SK-N-SH (cell line): ENCODE measurements at regions not wholly inside any gene's neighbourhood (a gene's known extent, or its start where the extent isn't known, plus 50 kb on each side); places are given as distances from the start of the nearest gene placed in this dataset.

Source experiments
- CTCF ChIA-PET: fragments of 300-600, 350-600 bp; formaldehyde crosslinking; extraction: SDS; loops from one replicate; lab custom pipeline; 2021; lab: Yijun Ruan, JAX
- POLR2A ChIA-PET: fragments of 350-600 bp; sonication (Branson Sonifier 250); formaldehyde crosslinking; extraction: SDS; loops from one replicate; lab custom pipeline; 2020; ENCODE audit warnings: antibody characterized with exemption, inconsistent platforms; lab: Yijun Ruan, JAX
- DNase-seq: peaks from one replicate; pipeline ENCODE4 v3.0.0; 2012
- H2AFZ ChIP-seq: fragments of 200-600 bp; sonication (generic); 2 replicates; pipeline ENCODE4 v1.8.1; 2016; ENCODE audit warnings: antibody characterized with exemption, mild to moderate bottlenecking, low read depth
- H3F3A ChIP-seq: fragments of 200-600 bp; sonication (generic); replicated peaks from 2 replicates; pipeline ENCODE3; 2016; ENCODE audit warnings: antibody characterized with exemption, mild to moderate bottlenecking; ENCODE audit not compliant: insufficient read depth
- H3K27ac ChIP-seq, 2 experiments: fragments of 200-500 bp in 1 of 2; fragments of 200-600 bp in 1 of 2; sonication (Bioruptor generic) in 1 of 2; sonication (generic), shearing (Covaris generic) in 1 of 2; 2 replicates each; pipeline versions ENCODE4 v1.5.1 to v1.6.1; 2014 to 2016; ENCODE audit warnings: low read depth in 2 of 2, inconsistent platforms in 1 of 2, low read length in 1 of 2, mild to moderate bottlenecking in 1 of 2, mixed read lengths in 1 of 2
- H3K27me3 ChIP-seq: fragments of 200-600 bp; sonication (generic), shearing (Covaris generic); 2 replicates; pipeline ENCODE4 v1.6.1; 2016; ENCODE audit warnings: mixed run types; ENCODE audit not compliant: insufficient read depth
- H3K36me3 ChIP-seq, 2 experiments: fragments of 200-500 bp in 1 of 2; fragments of 200-600 bp in 1 of 2; sonication (Bioruptor generic) in 1 of 2; sonication (generic) in 1 of 2; replicated peaks in 1 of 2; 2 replicates each; pipeline versions ENCODE3 to v1.5.1; 2014 to 2016; ENCODE audit warnings: low read length in 1 of 2, mild to moderate bottlenecking in 1 of 2; ENCODE audit not compliant: insufficient read depth in 2 of 2, control insufficient read depth in 1 of 2
- H3K4me1 ChIP-seq, 2 experiments: fragments of 200-500 bp in 1 of 2; fragments of 200-600 bp in 1 of 2; sonication (Bioruptor generic) in 1 of 2; sonication (generic), shearing (Covaris generic) in 1 of 2; 2 replicates each; pipeline versions ENCODE4 v1.5.1 to v1.6.1; 2014 to 2016; ENCODE audit warnings: low read depth in 1 of 2, low read length in 1 of 2, mixed run types in 1 of 2; ENCODE audit not compliant: insufficient read depth in 2 of 2, control insufficient read depth in 1 of 2
- H3K4me2 ChIP-seq: fragments of 200-600 bp; sonication (generic), shearing (Covaris generic); 2 replicates; pipeline ENCODE4 v1.6.1; 2017; ENCODE audit warnings: mixed run types
- H3K4me3 ChIP-seq, 2 experiments: fragments of 200-500 bp in 1 of 2; fragments of 200-600 bp in 1 of 2; sonication (Bioruptor generic) in 1 of 2; sonication (generic), shearing (Covaris generic) in 1 of 2; 2 replicates each; pipeline versions ENCODE4 v1.5.1 to v1.8.1; 2014 to 2016; ENCODE audit warnings: low read depth in 2 of 2, inconsistent platforms in 1 of 2, low read length in 1 of 2, mild to moderate bottlenecking in 1 of 2, mixed read lengths in 1 of 2, moderate library complexity in 1 of 2
- H3K79me2 ChIP-seq: fragments of 200-600 bp; sonication (generic); 2 replicates; pipeline ENCODE4 v1.8.1; 2017; ENCODE audit warnings: mild to moderate bottlenecking; ENCODE audit not compliant: insufficient read depth
- H3K9ac ChIP-seq: fragments of 200-600 bp; sonication (generic); 2 replicates; pipeline ENCODE4 v1.6.1; 2017; ENCODE audit warnings: mixed run types
- H3K9me2 ChIP-seq: fragments of 200-600 bp; sonication (generic); 2 replicates; pipeline ENCODE4 v1.6.1; 2017; ENCODE audit warnings: mixed run types
- H3K9me3 ChIP-seq: fragments of 200-600 bp; sonication (generic); 2 replicates; pipeline ENCODE4 v1.6.1; 2017; ENCODE audit warnings: mixed run types, mild to moderate bottlenecking, moderate library complexity
- H4K20me1 ChIP-seq: fragments of 200-600 bp; sonication (generic); 2 replicates; pipeline ENCODE4 v1.6.1; 2017; ENCODE audit warnings: mild to moderate bottlenecking, mixed run types; ENCODE audit not compliant: insufficient read depth
- CHD2 ChIP-seq: fragments of 150-350 bp; IDR thresholded peaks from 2 replicates; pipeline ENCODE4 v1.6.1; 2018; ENCODE audit warnings: low read length; ENCODE audit not compliant: partially characterized antibody
- EP300 ChIP-seq, 2 experiments: IDR thresholded peaks; 2 replicates each; pipeline versions ENCODE4 v1.4.0 to v1.6.1; 2012; ENCODE audit warnings: borderline replicate concordance in 1 of 2, low read depth in 1 of 2, low read length in 1 of 2
- FOSL2 ChIP-seq: IDR thresholded peaks from 2 replicates; pipeline ENCODE4 v1.4.0; 2012; ENCODE audit warnings: low read depth, mild to moderate bottlenecking, moderate library complexity, borderline replicate concordance
- NFIC ChIP-seq: IDR thresholded peaks from 2 replicates; pipeline ENCODE4 v1.4.0; 2012; ENCODE audit warnings: borderline replicate concordance
- RXRA ChIP-seq: IDR thresholded peaks from 2 replicates; pipeline ENCODE4 v1.4.0; 2012; ENCODE audit warnings: low read depth, mild to moderate bottlenecking, borderline replicate concordance
- WGBS: methylation state at CpG from one replicate; pipeline ENCODE4 v1.1.6; 2017; ENCODE audit warnings: low lambda C conversion rate; 5-methylcytosine and 5-hydroxymethylcytosine counted together
- TF ChIP-seq, protein P1 (sequence below): fragments of 150-350 bp; IDR thresholded peaks from 2 replicates; pipeline ENCODE4 v1.6.1; 2017; ENCODE audit warnings: antibody characterized with exemption, low read length, low read depth, borderline replicate concordance
- TF ChIP-seq, protein P2 (sequence below): IDR thresholded peaks from 2 replicates; pipeline ENCODE4; 2012

DNA sequence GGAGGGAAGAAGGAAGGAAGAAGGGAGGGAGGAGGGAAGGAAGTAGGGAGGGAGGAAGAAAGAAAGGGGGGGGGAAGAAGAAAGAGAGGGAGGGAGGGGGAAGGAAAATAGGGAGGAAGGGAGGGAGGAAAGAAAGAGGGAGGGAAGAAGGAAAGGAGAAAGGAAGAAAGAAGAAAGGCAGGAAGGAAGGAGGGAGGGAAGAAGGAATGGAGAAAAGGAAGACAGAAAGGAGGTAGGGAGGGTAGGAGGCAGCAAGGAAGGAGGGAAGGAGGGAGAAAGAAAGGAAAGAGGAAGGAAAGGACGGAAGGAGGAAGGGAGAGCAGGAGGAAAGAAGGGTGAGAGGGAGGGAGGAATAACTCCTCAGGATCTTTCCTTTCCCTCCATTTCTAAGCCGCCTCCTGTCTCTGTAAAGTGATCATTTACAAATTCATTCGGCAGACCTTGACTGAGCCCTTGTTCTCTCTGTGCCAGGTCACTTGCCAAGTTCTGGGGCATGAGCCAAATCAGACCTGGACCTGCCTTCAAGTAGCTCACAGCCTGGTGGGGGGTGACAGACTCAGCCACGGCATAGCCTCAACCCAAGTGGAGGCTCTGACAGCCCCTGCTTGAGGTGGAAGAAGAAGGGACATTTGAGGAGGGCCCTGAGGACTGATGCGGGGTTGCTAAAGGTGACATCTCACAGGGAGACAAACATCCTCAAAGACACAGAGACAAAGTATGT is 69.0 kb upstream of the HRH2 start:
- no peaks in the 10 kb centered on the region for H3K79me2 ChIP-seq
- no peak overlapping the region for H3K4me2 ChIP-seq
- TF ChIP-seq NFIC (no peak), RXRA (no peak)
- H3K9me2 ChIP-seq, result no peaks in the 10 kb centered on the region
- H4K20me1 ChIP-seq, result no peaks in the 10 kb centered on the region
- ChIA-PET POLR2A (no interaction called here), CTCF (no interaction called here)
- WGBS, result 43% methylated on average over 5 of the region's 5 CpGs
- no peak overlapping the region for H2AFZ ChIP-seq
- H3F3A ChIP-seq, result no peaks in the 10 kb centered on the region
- H3K27me3 ChIP-seq, result no peaks in the 10 kb centered on the region
- no peak for DNase-seq
- H3K4me1 ChIP-seq, result no peaks in the 10 kb centered on the region
- no peak overlapping the region for H3K9ac ChIP-seq
- no peak overlapping the region for H3K27ac ChIP-seq
- H3K36me3 ChIP-seq, result no peaks in the 10 kb centered on the region
- H3K9me3 ChIP-seq, result no peaks in the 10 kb centered on the region
- H3K4me3 ChIP-seq, result no peak overlapping the region

DNA sequence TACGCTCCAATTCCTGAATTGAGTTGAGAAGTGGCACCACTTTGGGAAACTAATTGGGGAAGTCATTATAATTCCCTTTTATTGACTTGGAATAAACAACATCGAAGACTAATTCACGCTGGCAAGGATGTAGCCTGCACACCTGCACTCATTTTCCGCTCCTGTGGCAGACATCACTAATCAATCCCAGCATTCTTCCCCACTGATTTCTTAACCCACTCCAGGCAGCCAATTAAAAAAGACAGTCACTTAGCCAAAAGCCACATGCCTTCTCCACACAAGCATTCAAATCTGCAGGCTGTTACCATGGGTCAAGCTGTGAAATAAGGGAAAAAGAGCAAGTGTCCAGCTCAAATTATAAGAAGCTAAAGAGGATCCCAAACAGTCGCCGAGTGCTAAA is 68.2 kb upstream of the HRH2 start:
- peak overlapping the region in 1 of 2 experiments; percentile 42; a peak in 2 of 4 replicates for H3K27ac ChIP-seq
- no peak overlapping the region for H3K9ac ChIP-seq
- no peaks in the 10 kb centered on the region for H3K9me3 ChIP-seq
- WGBS, result 76% methylated on average over 6 of the region's 6 CpGs
- no peak overlapping the region for H3K4me2 ChIP-seq
- TF ChIP-seq NFIC, result no peak
- TF ChIP-seq, protein P1, sequence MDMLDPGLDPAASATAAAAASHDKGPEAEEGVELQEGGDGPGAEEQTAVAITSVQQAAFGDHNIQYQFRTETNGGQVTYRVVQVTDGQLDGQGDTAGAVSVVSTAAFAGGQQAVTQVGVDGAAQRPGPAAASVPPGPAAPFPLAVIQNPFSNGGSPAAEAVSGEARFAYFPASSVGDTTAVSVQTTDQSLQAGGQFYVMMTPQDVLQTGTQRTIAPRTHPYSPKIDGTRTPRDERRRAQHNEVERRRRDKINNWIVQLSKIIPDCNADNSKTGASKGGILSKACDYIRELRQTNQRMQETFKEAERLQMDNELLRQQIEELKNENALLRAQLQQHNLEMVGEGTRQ, result no peak
- no peaks in the 10 kb centered on the region for H3K9me2 ChIP-seq
- no peak overlapping the region for H2AFZ ChIP-seq
- no peaks in the 10 kb centered on the region for H3F3A ChIP-seq
- no peaks in the 10 kb centered on the region for H4K20me1 ChIP-seq
- DNase-seq, result no peak
- ChIA-PET POLR2A (no interaction called here), CTCF (interaction anchor here (0.6 to 2.3 kb wide), 3 partner anchors 56 to 129 kb away, joined by 3 to 8 read pairs (median 4); no protein-coding TSS in a partner anchor)
- H3K79me2 ChIP-seq, result no peaks in the 10 kb centered on the region
- no peaks in the 10 kb centered on the region for H3K27me3 ChIP-seq
- H3K4me1 ChIP-seq, result no peaks in the 10 kb centered on the region
- no peak overlapping the region for H3K4me3 ChIP-seq
- H3K36me3 ChIP-seq, result no peaks in the 10 kb centered on the region

DNA sequence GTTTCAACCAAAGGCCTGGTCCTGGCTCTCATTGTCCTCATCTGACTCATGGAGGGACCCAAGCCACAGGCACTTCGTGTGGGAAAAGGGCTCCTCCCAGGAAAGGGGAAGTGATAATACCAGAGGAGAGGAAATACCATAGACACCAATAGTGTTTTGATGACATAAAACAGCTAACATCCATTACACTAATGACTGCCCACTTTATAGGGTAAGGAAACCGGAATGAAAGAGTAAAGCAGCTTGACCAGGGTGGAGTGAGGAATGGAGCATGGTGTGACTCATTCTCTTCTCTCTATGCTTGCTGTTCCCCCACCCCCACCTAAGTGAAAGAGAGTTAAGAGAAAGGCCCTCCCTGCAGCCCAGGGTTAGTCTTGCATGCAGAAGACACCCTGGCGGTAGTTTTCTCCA is 67.4 kb upstream of the HRH2 start:
- Histone ChIP-seq H3K4me1 (no peaks in the 10 kb centered on the region), H3F3A (no peaks in the 10 kb centered on the region), H3K9me2 (no peaks in the 10 kb centered on the region), H3K4me3 (no peak overlapping the region), H3K9ac (no peak overlapping the region), H3K79me2 (no peaks in the 10 kb centered on the region), H3K4me2 (no peak overlapping the region), H3K27ac (peak overlapping the region in 1 of 2 experiments; percentile 42; a peak in 1 of 4 replicates), H3K9me3 (no peaks in the 10 kb centered on the region), H3K36me3 (no peaks in the 10 kb centered on the region)
- no peak for DNase-seq
- CTCF ChIA-PET, result interaction anchor here (0.6 to 2.3 kb wide), 3 partner anchors 57 to 128 kb away, joined by 3 to 8 read pairs (median 4); no protein-coding TSS in a partner anchor
- WGBS, result 39% methylated on average over 3 of the region's 3 CpGs
- TF ChIP-seq, protein P2, sequence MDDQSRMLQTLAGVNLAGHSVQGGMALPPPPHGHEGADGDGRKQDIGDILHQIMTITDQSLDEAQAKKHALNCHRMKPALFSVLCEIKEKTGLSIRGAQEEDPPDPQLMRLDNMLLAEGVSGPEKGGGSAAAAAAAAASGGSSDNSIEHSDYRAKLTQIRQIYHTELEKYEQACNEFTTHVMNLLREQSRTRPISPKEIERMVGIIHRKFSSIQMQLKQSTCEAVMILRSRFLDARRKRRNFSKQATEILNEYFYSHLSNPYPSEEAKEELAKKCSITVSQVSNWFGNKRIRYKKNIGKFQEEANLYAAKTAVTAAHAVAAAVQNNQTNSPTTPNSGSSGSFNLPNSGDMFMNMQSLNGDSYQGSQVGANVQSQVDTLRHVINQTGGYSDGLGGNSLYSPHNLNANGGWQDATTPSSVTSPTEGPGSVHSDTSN, result no peak; the same call in 1 of the 2 replicates
- TF ChIP-seq EP300 (IDR thresholded peaks at IDR 0.05; ENCODE audit: borderline replicate concordance in 1 of 2, low read depth in 1 of 2, low read length in 1 of 2), result no peak
- TF ChIP-seq, protein P1, result no peak
- TF ChIP-seq FOSL2, result no peak
- TF ChIP-seq CHD2, result no peak
- TF ChIP-seq, all 33 proteins: peak for 0
- POLR2A ChIA-PET, result no interaction called here
- no peaks in the 10 kb centered on the region for H3K27me3 ChIP-seq
- H2AFZ ChIP-seq, result no peak overlapping the region
- H4K20me1 ChIP-seq, result no peaks in the 10 kb centered on the region
